Omental fat pad (tissue), 3 donors: ENCODE measurements at regions not wholly inside any gene's neighbourhood (a gene's known extent, or its start where the extent isn't known, plus 50 kb on each side); places are given as distances from the start of the nearest gene placed in this dataset.

Experiments used
- ATAC-seq: fragments of 150-250 bp; one replicate; pipeline ENCODE4 v1.9.1; 2016; ENCODE audit warnings: mild to moderate bottlenecking, moderate library complexity; ENCODE audit not compliant: low FRiP score
- DNase-seq: peaks from one replicate; pipeline ENCODE4 v3.0.0-alpha.2; 2019; ENCODE audit warnings: low spot score
- CTCF ChIP-seq, 3 donors: fragments of 450-650 bp; IDR thresholded peaks; one replicate each; pipeline ENCODE4 v1.5.1; 2016 to 2017; ENCODE audit warnings: antibody characterized with exemption in 3 of 3, mild to moderate bottlenecking in 3 of 3, moderate library complexity in 2 of 3

GRCh38 chr10:42883993-42884983, 101.7 kb downstream of the BMS1 start:
- DNase-seq (no peak), ATAC-seq (no peak)

GRCh38 chr10:42885491-42886270, 103.1 kb downstream of the BMS1 start:
- no peak for DNase-seq
- no peak for TF ChIP-seq CTCF (IDR thresholded peaks at IDR 0.05)
- no peak for ATAC-seq

More at GRCh38 chr10:42883993-42884983, 101.7 kb downstream of the BMS1 start:
- TF ChIP-seq CTCF (IDR thresholded peaks at IDR 0.05) = no peak

GRCh38 chr10:42887734-42888503, 105.3 kb downstream of the BMS1 start:
- no peak for ATAC-seq
- TF ChIP-seq CTCF (IDR thresholded peaks at IDR 0.05) = no peak
- DNase-seq = no peak

GRCh38 chr10:42888504-42889095, 106.0 kb downstream of the BMS1 start:
- DNase-seq (no peak), ATAC-seq (no peak)
- no peak for TF ChIP-seq CTCF (IDR thresholded peaks at IDR 0.05)

- no peak for ATAC-seq
- no peak for TF ChIP-seq CTCF (IDR thresholded peaks at IDR 0.05)
Measured at GRCh38 chr10:42896735-42897134, 114.1 kb downstream of the BMS1 start.

More at GRCh38 chr10:42896735-42897134, 114.1 kb downstream of the BMS1 start:
- DNase-seq = no peak
